GM23338 (cell line): ENCODE measurements at regions not wholly inside any gene's neighbourhood (a gene's known extent, or its start where the extent isn't known, plus 50 kb on each side); places are given as distances from the start of the nearest gene placed in this dataset.
A peak's percentile ranks its signal among the peaks of the same experiment; 100 is the strongest.

ENCODE experiments used
- ATAC-seq: fragments of 200-7000 bp; cut with Tn5 transposase; 3 replicates; pipeline ENCODE4 v1.9.1; 2020
- DNase-seq: peaks from one replicate; pipeline ENCODE4 v3.0.0-alpha.2; 2015; ENCODE audit warnings: low spot score
- H2AFZ ChIP-seq: fragments of 200-600 bp; sonication (generic); 2 replicates; pipeline ENCODE4 v1.8.0; 2016; ENCODE audit warnings: antibody characterized with exemption, mild to moderate bottlenecking, moderate library complexity
- H3F3A ChIP-seq: fragments of 200-600 bp; sonication (generic); replicated peaks from 2 replicates; pipeline ENCODE4 v1.8.0; 2017; ENCODE audit warnings: antibody characterized with exemption, mixed run types, low read depth
- H3K27ac ChIP-seq: fragments of 200-600 bp; sonication (generic); 2 replicates; pipeline ENCODE4 v1.6.1; 2016; ENCODE audit warnings: low read depth
- H3K27me3 ChIP-seq: fragments of 200-600 bp; sonication (generic); 2 replicates; pipeline ENCODE4 v1.8.0; 2016; ENCODE audit warnings: mild to moderate bottlenecking, mixed run types, moderate library complexity; ENCODE audit not compliant: insufficient read depth
- H3K36me3 ChIP-seq: fragments of 200-600 bp; sonication (generic); 2 replicates; pipeline ENCODE4 v1.8.0; 2016; ENCODE audit warnings: mild to moderate bottlenecking; ENCODE audit not compliant: insufficient read depth
- H3K4me1 ChIP-seq: fragments of 200-600 bp; sonication (generic); 2 replicates; pipeline ENCODE4 v1.8.0; 2016; ENCODE audit warnings: mild to moderate bottlenecking, moderate library complexity; ENCODE audit not compliant: insufficient read depth
- H3K4me2 ChIP-seq: fragments of 200-600 bp; sonication (generic); 2 replicates; pipeline ENCODE4 v1.7.1; 2017; ENCODE audit warnings: mixed run types
- H3K4me3 ChIP-seq: fragments of 200-600 bp; sonication (generic); 2 replicates; pipeline ENCODE4 v1.6.1; 2016; ENCODE audit warnings: mixed run types
- H3K79me2 ChIP-seq: fragments of 200-600 bp; sonication (generic); replicated peaks from 2 replicates; pipeline ENCODE4 v1.8.0; 2017; ENCODE audit warnings: mild to moderate bottlenecking; ENCODE audit not compliant: insufficient read depth
- H3K9me2 ChIP-seq: fragments of 200-600 bp; sonication (generic); 2 replicates; pipeline ENCODE4 v1.8.0; 2017; ENCODE audit not compliant: insufficient read depth
- H4K20me1 ChIP-seq: fragments of 200-600 bp; sonication (generic); replicated peaks from 2 replicates; pipeline ENCODE4 v1.8.0; 2017; ENCODE audit warnings: mild to moderate bottlenecking; ENCODE audit not compliant: insufficient read depth
- H3K27ac Mint-ChIP-seq: 2 replicates; pipeline ENCODE4 v1.8.0; 2020; ENCODE audit warnings: inconsistent platforms, mild to moderate bottlenecking, moderate library complexity, mixed read lengths
- H3K27me3 Mint-ChIP-seq: 3 replicates; pipeline ENCODE4 v1.8.0; 2022; ENCODE audit warnings: low read depth, mild to moderate bottlenecking, moderate library complexity, mixed read lengths, inconsistent platforms; ENCODE audit not compliant: insufficient read depth, poor library complexity
- H3K36me3 Mint-ChIP-seq: 3 replicates; pipeline ENCODE4 v1.8.0; 2021; ENCODE audit warnings: low read depth, mild to moderate bottlenecking, inconsistent platforms, moderate library complexity, mixed read lengths
- H3K4me1 Mint-ChIP-seq: 3 replicates; pipeline ENCODE4 v1.8.0; 2020; ENCODE audit warnings: mild to moderate bottlenecking, inconsistent platforms, mixed read lengths
- H3K4me3 Mint-ChIP-seq: 3 replicates; pipeline ENCODE4 v1.8.0; 2021; ENCODE audit warnings: moderate library complexity, mild to moderate bottlenecking, inconsistent platforms, mixed read lengths
- H3K9me3 Mint-ChIP-seq: 3 replicates; pipeline ENCODE4 v1.8.0; 2020; ENCODE audit warnings: moderate library complexity, mild to moderate bottlenecking, inconsistent platforms, mixed read lengths
- CREB1 ChIP-seq: fragments of 250-450 bp; sonication (Bioruptor Pico); IDR thresholded peaks from 2 replicates; pipeline ENCODE4 v1.5.0; 2020; ENCODE audit warnings: low read depth, mild to moderate bottlenecking, moderate library complexity
- EZH2phosphoT487 ChIP-seq: fragments of 200-600 bp; sonication (generic); IDR thresholded peaks from one replicate; pipeline ENCODE4 v1.8.1; 2018; ENCODE audit warnings: antibody characterized with exemption; ENCODE audit not compliant: unreplicated experiment
- JUNB ChIP-seq: IDR thresholded peaks from one replicate; pipeline ENCODE4 v1.6.1; 2016; ENCODE audit warnings: antibody characterized with exemption; ENCODE audit not compliant: unreplicated experiment
- NANOG ChIP-seq: IDR thresholded peaks from 2 replicates; pipeline ENCODE4 v1.6.1; 2016; ENCODE audit warnings: antibody characterized with exemption, borderline replicate concordance
- POLR2AphosphoS5 ChIP-seq: IDR thresholded peaks from 2 replicates; pipeline ENCODE4 v1.6.1; 2016; ENCODE audit warnings: antibody characterized with exemption, low read depth
- ZNF114 ChIP-seq: fragments of 250-450 bp; sonication (Bioruptor Pico); IDR thresholded peaks from 2 replicates; pipeline ENCODE4 v1.5.0; 2020; ENCODE audit warnings: mild to moderate bottlenecking, moderate library complexity
- ZNF331 ChIP-seq: fragments of 250-450 bp; sonication (Bioruptor Pico); IDR thresholded peaks from 2 replicates; pipeline ENCODE4 v1.5.0; 2020; ENCODE audit warnings: low read depth, mild to moderate bottlenecking, moderate library complexity
- TF ChIP-seq, protein P1 (sequence below), 2 experiments: fragments of 200-600 bp in 1 of 2; sonication (generic) in 1 of 2; conservative IDR thresholded peaks; 2 replicates each; pipeline versions ENCODE4 v1.5.1 to v1.6.1; 2016 to 2017; ENCODE audit warnings: antibody characterized with exemption in 2 of 2, low read depth in 2 of 2, mild to moderate bottlenecking in 2 of 2, moderate library complexity in 1 of 2
- TF ChIP-seq, protein P2 (sequence below): IDR thresholded peaks from 2 replicates; pipeline ENCODE4 v1.6.1; 2016; ENCODE audit warnings: antibody characterized with exemption
- TF ChIP-seq, protein P3 (sequence below): IDR thresholded peaks from one replicate; pipeline ENCODE4 v1.6.1; 2018; ENCODE audit warnings: antibody characterized with exemption; ENCODE audit not compliant: unreplicated experiment

DNA sequence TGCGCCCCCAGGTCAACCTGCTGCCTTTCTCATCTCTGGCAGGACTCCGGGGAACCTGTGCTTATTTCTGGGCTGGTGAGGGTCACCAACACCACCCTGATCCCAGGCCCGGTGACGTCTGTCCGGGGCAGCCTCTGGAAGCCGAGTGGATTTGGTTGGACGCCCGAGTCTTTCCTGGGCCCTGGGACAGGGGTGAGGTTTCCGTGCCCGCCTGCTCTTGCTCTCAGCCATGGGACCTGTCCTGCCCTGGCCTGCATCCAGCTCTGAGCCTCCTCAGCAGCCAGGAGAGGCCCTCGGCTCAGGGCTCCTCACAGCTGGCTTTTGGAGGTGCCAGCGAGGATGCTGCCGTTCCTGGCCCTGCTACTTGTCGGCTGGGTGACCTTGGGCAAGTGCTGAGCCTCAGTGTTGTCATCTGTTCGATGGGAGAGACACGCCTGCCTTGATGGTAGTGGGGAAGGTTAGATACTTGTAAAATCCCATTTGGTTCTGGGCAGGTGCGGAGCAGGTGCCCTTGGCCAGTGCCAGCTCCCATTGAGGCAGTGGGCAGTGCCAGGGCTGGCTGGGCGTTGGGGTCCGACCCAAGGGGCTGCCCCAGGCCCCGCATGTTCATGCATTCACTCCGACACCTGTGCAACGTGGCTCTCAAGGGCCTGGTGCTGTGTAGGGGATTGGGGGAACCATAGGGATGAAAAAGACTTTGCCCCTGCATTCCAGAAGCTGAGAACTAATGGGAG lies 58.9 kb upstream of the THY1 start:
- Histone ChIP-seq H4K20me1 (no peaks in the 10 kb centered on the region), H3K9me2 (no peaks in the 10 kb centered on the region), H3K79me2 (no peaks in the 10 kb centered on the region), H3K4me1 (no peaks in the 10 kb centered on the region; the same call in 1 of the 2 replicates), H3K4me2 (peak overlapping the region; percentile 80), H3K27ac (no peak overlapping the region), H2AFZ (peak overlapping the region; percentile 96), H3K36me3 (no peaks in the 10 kb centered on the region), H3K27me3 (no peaks in the 10 kb centered on the region), H3F3A (no peaks in the 10 kb centered on the region), H3K4me3 (peak overlapping the region; percentile 53)
- DNase-seq (no peak), ATAC-seq (peak; percentile 56)
- H3K36me3 Mint-ChIP-seq = no peaks in the 10 kb centered on the region; the same call in 2 of the 3 replicates
- peaks cover 26% of the 10 kb centered on the region for H3K27me3 Mint-ChIP-seq
- TF ChIP-seq ZNF331 (CRISPR knock-in tag) (no peak), JUNB (no peak), CREB1 (no peak), EZH2phosphoT487 (no peak), NANOG (no peak), ZNF114 (CRISPR knock-in tag) (no peak), POLR2AphosphoS5 (no peak)
- TF ChIP-seq, protein P1, sequence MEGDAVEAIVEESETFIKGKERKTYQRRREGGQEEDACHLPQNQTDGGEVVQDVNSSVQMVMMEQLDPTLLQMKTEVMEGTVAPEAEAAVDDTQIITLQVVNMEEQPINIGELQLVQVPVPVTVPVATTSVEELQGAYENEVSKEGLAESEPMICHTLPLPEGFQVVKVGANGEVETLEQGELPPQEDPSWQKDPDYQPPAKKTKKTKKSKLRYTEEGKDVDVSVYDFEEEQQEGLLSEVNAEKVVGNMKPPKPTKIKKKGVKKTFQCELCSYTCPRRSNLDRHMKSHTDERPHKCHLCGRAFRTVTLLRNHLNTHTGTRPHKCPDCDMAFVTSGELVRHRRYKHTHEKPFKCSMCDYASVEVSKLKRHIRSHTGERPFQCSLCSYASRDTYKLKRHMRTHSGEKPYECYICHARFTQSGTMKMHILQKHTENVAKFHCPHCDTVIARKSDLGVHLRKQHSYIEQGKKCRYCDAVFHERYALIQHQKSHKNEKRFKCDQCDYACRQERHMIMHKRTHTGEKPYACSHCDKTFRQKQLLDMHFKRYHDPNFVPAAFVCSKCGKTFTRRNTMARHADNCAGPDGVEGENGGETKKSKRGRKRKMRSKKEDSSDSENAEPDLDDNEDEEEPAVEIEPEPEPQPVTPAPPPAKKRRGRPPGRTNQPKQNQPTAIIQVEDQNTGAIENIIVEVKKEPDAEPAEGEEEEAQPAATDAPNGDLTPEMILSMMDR (conservative IDR thresholded peaks at IDR 0.05; ENCODE audit: low read depth in 2 of 2) = no peak
- TF ChIP-seq, protein P2, sequence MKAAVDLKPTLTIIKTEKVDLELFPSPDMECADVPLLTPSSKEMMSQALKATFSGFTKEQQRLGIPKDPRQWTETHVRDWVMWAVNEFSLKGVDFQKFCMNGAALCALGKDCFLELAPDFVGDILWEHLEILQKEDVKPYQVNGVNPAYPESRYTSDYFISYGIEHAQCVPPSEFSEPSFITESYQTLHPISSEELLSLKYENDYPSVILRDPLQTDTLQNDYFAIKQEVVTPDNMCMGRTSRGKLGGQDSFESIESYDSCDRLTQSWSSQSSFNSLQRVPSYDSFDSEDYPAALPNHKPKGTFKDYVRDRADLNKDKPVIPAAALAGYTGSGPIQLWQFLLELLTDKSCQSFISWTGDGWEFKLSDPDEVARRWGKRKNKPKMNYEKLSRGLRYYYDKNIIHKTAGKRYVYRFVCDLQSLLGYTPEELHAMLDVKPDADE = no peak
- TF ChIP-seq, protein P3, sequence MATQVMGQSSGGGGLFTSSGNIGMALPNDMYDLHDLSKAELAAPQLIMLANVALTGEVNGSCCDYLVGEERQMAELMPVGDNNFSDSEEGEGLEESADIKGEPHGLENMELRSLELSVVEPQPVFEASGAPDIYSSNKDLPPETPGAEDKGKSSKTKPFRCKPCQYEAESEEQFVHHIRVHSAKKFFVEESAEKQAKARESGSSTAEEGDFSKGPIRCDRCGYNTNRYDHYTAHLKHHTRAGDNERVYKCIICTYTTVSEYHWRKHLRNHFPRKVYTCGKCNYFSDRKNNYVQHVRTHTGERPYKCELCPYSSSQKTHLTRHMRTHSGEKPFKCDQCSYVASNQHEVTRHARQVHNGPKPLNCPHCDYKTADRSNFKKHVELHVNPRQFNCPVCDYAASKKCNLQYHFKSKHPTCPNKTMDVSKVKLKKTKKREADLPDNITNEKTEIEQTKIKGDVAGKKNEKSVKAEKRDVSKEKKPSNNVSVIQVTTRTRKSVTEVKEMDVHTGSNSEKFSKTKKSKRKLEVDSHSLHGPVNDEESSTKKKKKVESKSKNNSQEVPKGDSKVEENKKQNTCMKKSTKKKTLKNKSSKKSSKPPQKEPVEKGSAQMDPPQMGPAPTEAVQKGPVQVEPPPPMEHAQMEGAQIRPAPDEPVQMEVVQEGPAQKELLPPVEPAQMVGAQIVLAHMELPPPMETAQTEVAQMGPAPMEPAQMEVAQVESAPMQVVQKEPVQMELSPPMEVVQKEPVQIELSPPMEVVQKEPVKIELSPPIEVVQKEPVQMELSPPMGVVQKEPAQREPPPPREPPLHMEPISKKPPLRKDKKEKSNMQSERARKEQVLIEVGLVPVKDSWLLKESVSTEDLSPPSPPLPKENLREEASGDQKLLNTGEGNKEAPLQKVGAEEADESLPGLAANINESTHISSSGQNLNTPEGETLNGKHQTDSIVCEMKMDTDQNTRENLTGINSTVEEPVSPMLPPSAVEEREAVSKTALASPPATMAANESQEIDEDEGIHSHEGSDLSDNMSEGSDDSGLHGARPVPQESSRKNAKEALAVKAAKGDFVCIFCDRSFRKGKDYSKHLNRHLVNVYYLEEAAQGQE = no peak
- no peak overlapping the region for H3K27ac Mint-ChIP-seq
- peak overlapping the region; percentile 47; the same call in 2 of the 3 replicates for H3K4me3 Mint-ChIP-seq
- no peaks in the 10 kb centered on the region for H3K9me3 Mint-ChIP-seq
- peaks cover 32% of the 10 kb centered on the region for H3K4me1 Mint-ChIP-seq
